GM12891 (cell line): ENCODE measurements at regions not wholly inside any gene's neighbourhood (a gene's known extent, or its start where the extent isn't known, plus 50 kb on each side); places are given as distances from the start of the nearest gene placed in this dataset.

Experiments
- DNase-seq: peaks from one replicate; pipeline ENCODE4 v3.0.0; 2011; ENCODE audit warnings: low spot score; ENCODE audit not compliant: insufficient read length
- FAIRE-seq: peaks from 2 replicates; lab custom pipeline; 2011; peaks lifted over from hg19 to GRCh38; lab: Jason Lieb, UNC
- PAX5 ChIP-seq: IDR thresholded peaks from 2 replicates; pipeline ENCODE4 v1.6.1; 2011; ENCODE audit warnings: low read length, moderate library complexity, mild to moderate bottlenecking; ENCODE audit not compliant: insufficient read depth, severe bottlenecking
- POLR2A ChIP-seq: IDR thresholded peaks from 2 replicates; pipeline ENCODE4 v1.6.1; 2011; ENCODE audit warnings: low read depth, low read length, control low read depth
- POLR2AphosphoS5 ChIP-seq: IDR thresholded peaks from 2 replicates; pipeline ENCODE4 v1.6.1; 2011; ENCODE audit warnings: low read depth, low read length, control low read depth
- POU2F2 ChIP-seq: IDR thresholded peaks from 2 replicates; pipeline ENCODE4 v1.6.1; 2011; ENCODE audit warnings: low read depth, mild to moderate bottlenecking, control low read depth, low read length, moderate library complexity
- SPI1 ChIP-seq: IDR thresholded peaks from 2 replicates; pipeline ENCODE4 v1.6.1; 2011; ENCODE audit warnings: low read depth, low read length, control low read depth
- TAF1 ChIP-seq: IDR thresholded peaks from 2 replicates; pipeline ENCODE4 v1.6.1; 2011; ENCODE audit warnings: low read depth, low read length, control low read depth

- DNase-seq (no peak), FAIRE-seq (no peak)
- TF ChIP-seq POLR2A = no peak
- TF ChIP-seq POLR2AphosphoS5 = no peak
- TF ChIP-seq PAX5 = no peak
- TF ChIP-seq POU2F2 = no peak
- no peak for TF ChIP-seq SPI1
- TF ChIP-seq TAF1 = no peak
Observed at GRCh38 chr11:92735039-92735438, 234.4 kb upstream of the MTNR1B start.

GRCh38 chr11:92738276-92738675 is 231.2 kb upstream of the MTNR1B start:
- no peak for FAIRE-seq
- TF ChIP-seq SPI1 (no peak), TAF1 (no peak), PAX5 (no peak), POLR2A (no peak), POU2F2 (no peak), POLR2AphosphoS5 (no peak)
- DNase-seq = no peak

- DNase-seq (no peak), FAIRE-seq (no peak)
Observed at GRCh38 chr11:92739041-92739440, 230.4 kb upstream of the MTNR1B start.

GRCh38 chr11:92739491-92739890 is 230.0 kb upstream of the MTNR1B start:
- no peak for FAIRE-seq
- TF ChIP-seq POU2F2 = no peak
- no peak for TF ChIP-seq SPI1
- no peak for DNase-seq

More at GRCh38 chr11:92739041-92739440, 230.4 kb upstream of the MTNR1B start:
- TF ChIP-seq TAF1 = no peak
- TF ChIP-seq POLR2AphosphoS5 = no peak
- no peak for TF ChIP-seq PAX5
- no peak for TF ChIP-seq POU2F2
- TF ChIP-seq POLR2A = no peak
- TF ChIP-seq SPI1 = no peak

GRCh38 chr11:92740276-92740675 is 229.2 kb upstream of the MTNR1B start:
- FAIRE-seq (no peak), DNase-seq (no peak)
- no peak for TF ChIP-seq SPI1
- TF ChIP-seq POLR2A = no peak
- no peak for TF ChIP-seq POU2F2
- TF ChIP-seq POLR2AphosphoS5 = no peak
- TF ChIP-seq PAX5 = no peak
- no peak for TF ChIP-seq TAF1

GRCh38 chr11:92744929-92745585 is 224.4 kb upstream of the MTNR1B start:
- DNase-seq = no peak
- FAIRE-seq = no peak
- TF ChIP-seq POLR2AphosphoS5 (no peak), SPI1 (no peak), POU2F2 (no peak), TAF1 (no peak), PAX5 (no peak), POLR2A (no peak)

- DNase-seq = no peak
- no peak for FAIRE-seq
- TF ChIP-seq PAX5 = no peak
- no peak for TF ChIP-seq TAF1
- no peak for TF ChIP-seq POLR2AphosphoS5
- no peak for TF ChIP-seq POLR2A
- TF ChIP-seq POU2F2 = no peak
- no peak for TF ChIP-seq SPI1
Observed at GRCh38 chr11:92750794-92751193, 218.7 kb upstream of the MTNR1B start.

- DNase-seq = no peak
- FAIRE-seq = no peak
- TF ChIP-seq POLR2AphosphoS5 (no peak), POU2F2 (no peak), TAF1 (no peak), PAX5 (no peak), POLR2A (no peak), SPI1 (no peak)
Observed at GRCh38 chr11:92751594-92751993, 217.9 kb upstream of the MTNR1B start.

GRCh38 chr11:92752122-92752521 is 217.3 kb upstream of the MTNR1B start:
- no peak for DNase-seq
- no peak for FAIRE-seq
- no peak for TF ChIP-seq SPI1
- TF ChIP-seq POLR2A = no peak
- TF ChIP-seq POU2F2 = no peak
- no peak for TF ChIP-seq TAF1
- TF ChIP-seq PAX5 = no peak
- no peak for TF ChIP-seq POLR2AphosphoS5

- no peak for FAIRE-seq
- DNase-seq = no peak
- TF ChIP-seq POU2F2 (no peak), PAX5 (no peak), SPI1 (no peak), POLR2A (no peak), TAF1 (no peak), POLR2AphosphoS5 (no peak)
Observed at GRCh38 chr11:92753161-92753560, 216.3 kb upstream of the MTNR1B start.

- TF ChIP-seq PAX5 (no peak), POLR2A (no peak), SPI1 (no peak), POLR2AphosphoS5 (no peak), TAF1 (no peak), POU2F2 (no peak)
- DNase-seq (no peak), FAIRE-seq (no peak)
Observed at GRCh38 chr11:92758241-92758780, 211.1 kb upstream of the MTNR1B start.
